CD4-positive, alpha-beta T cell (primary cell): ENCODE measurements at regions not wholly inside any gene's neighbourhood (a gene's known extent, or its start where the extent isn't known, plus 50 kb on each side); places are given as distances from the start of the nearest gene placed in this dataset.

ENCODE experiments used
- ATAC-seq: fragments of 200-7000 bp; cut with Tn5 transposase; one replicate; pipeline ENCODE4 v1.10.0; 2022; ENCODE audit warnings: mild to moderate bottlenecking; ENCODE audit not compliant: poor library complexity
- CTCF ChIA-PET: fragments of 350-600 bp; sonication (Branson Sonifier 250); formaldehyde crosslinking; loops from one replicate; lab custom pipeline; 2021; ENCODE audit warnings: antibody characterized with exemption, inconsistent platforms; lab: Charles Lee
- POLR2A ChIA-PET: fragments of 350-600 bp; sonication (Branson Sonifier 250); formaldehyde crosslinking; loops from one replicate; lab custom pipeline; 2021; ENCODE audit warnings: antibody characterized with exemption, inconsistent platforms; lab: Charles Lee
- DNase-seq, 14 experiments: peaks; one replicate each; pipeline ENCODE4 v3.0.0-alpha.2; 2013 to 2020; ENCODE audit warnings: mixed read lengths in 2 of 14
- H3K27ac ChIP-seq, 2 donors: one replicate each; pipeline versions ENCODE4 v1.5.1 to v1.7.0; 2013; ENCODE audit warnings: low read length in 2 of 2, low read depth in 1 of 2, mild to moderate bottlenecking in 1 of 2
- H3K27me3 ChIP-seq, 2 experiments: 1 replicate in 1 of 2; 2 replicates in 1 of 2; pipeline versions ENCODE4 v1.6.1 to v1.7.0; 2013; ENCODE audit warnings: low read length in 2 of 2, control low read depth in 1 of 2, mild to moderate bottlenecking in 1 of 2, moderate library complexity in 1 of 2; ENCODE audit not compliant: insufficient read depth in 2 of 2, control insufficient read depth in 1 of 2
- H3K36me3 ChIP-seq: one replicate; pipeline ENCODE4 v1.6.1; 2013; ENCODE audit warnings: low read length, control low read depth; ENCODE audit not compliant: insufficient read depth
- H3K4me1 ChIP-seq: one replicate; pipeline ENCODE4 v1.6.1; 2013; ENCODE audit warnings: low read length, control low read depth; ENCODE audit not compliant: insufficient read depth
- H3K4me3 ChIP-seq: one replicate; pipeline ENCODE4 v1.5.1; 2013; ENCODE audit warnings: mild to moderate bottlenecking, low read length, moderate library complexity
- H3K9me3 ChIP-seq, 2 experiments: 1 replicate in 1 of 2; 2 replicates in 1 of 2; pipeline versions ENCODE4 v1.6.1 to v1.7.0; 2013; ENCODE audit warnings: low read length in 2 of 2, mild to moderate bottlenecking in 2 of 2, control low read depth in 1 of 2, moderate library complexity in 1 of 2; ENCODE audit not compliant: control insufficient read depth in 1 of 2, insufficient read depth in 1 of 2
- H3K27ac Mint-ChIP-seq: one replicate; pipeline ENCODE4 v1.8.0; 2020; ENCODE audit warnings: mixed read lengths
- H3K27me3 Mint-ChIP-seq: one replicate; pipeline ENCODE4 v1.8.0; 2021; ENCODE audit warnings: mixed read lengths
- H3K36me3 Mint-ChIP-seq: one replicate; pipeline ENCODE4 v1.8.0; 2021; ENCODE audit warnings: low read depth, mixed read lengths
- H3K4me1 Mint-ChIP-seq: one replicate; pipeline ENCODE4 v1.8.0; 2021; ENCODE audit warnings: low read depth, mixed read lengths
- H3K4me3 Mint-ChIP-seq: one replicate; pipeline ENCODE4 v1.8.0; 2020; ENCODE audit warnings: mild to moderate bottlenecking, mixed read lengths
- H3K9me3 Mint-ChIP-seq: one replicate; pipeline ENCODE4 v1.8.0; 2020; ENCODE audit warnings: mixed read lengths
- intact Hi-C, 2 experiments: fragments of 100-400 bp; cut with DNase I in 1 of 2; cut with micrococcal nuclease in 1 of 2; formaldehyde crosslinking; loops; one replicate each; pipeline versions ENCODE4 v1.15.1 to v1.9.0; 2023 to 2025; cut with DNase I, micrococcal nuclease
- TF ChIP-seq, protein P1 (sequence below): fragments of 200-600 bp; IDR thresholded peaks from one replicate; pipeline ENCODE4 v1.8.0; 2022; ENCODE audit warnings: antibody characterized with exemption, mild to moderate bottlenecking

DNA sequence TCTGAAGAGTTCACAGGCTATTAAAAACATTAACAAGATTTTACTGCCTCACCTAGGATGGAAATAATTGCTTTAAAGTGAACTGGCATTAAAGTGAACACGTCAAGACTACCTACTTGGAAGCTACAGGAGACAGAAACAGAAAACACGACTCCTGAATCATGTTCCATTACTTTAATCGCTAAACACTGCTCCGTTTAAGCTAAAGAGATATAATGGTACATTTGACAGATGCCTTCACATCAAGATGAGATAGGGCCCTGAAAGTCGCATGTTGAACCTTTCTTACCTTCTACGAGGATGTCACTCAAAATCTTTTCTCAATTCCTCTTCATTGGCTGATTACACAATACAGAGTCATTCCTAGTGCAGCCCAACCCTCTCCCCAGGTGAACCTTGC lies 206.3 kb upstream of the GATB start:
- Mint-ChIP-seq H3K36me3 (no peaks in the 10 kb centered on the region), H3K4me3 (no peak overlapping the region), H3K27ac (no peak overlapping the region), H3K4me1 (no peaks in the 10 kb centered on the region), H3K27me3 (no peaks in the 10 kb centered on the region), H3K9me3 (no peaks in the 10 kb centered on the region)
- Histone ChIP-seq H3K4me1 (no peaks in the 10 kb centered on the region), H3K4me3 (no peak overlapping the region), H3K27ac (no peak overlapping the region), H3K27me3 (no peaks in the 10 kb centered on the region), H3K36me3 (no peaks in the 10 kb centered on the region), H3K9me3 (no peaks in the 10 kb centered on the region)
- ChIA-PET CTCF (no interaction called here), POLR2A (no interaction called here)
- no peak for ATAC-seq
- TF ChIP-seq, protein P1, sequence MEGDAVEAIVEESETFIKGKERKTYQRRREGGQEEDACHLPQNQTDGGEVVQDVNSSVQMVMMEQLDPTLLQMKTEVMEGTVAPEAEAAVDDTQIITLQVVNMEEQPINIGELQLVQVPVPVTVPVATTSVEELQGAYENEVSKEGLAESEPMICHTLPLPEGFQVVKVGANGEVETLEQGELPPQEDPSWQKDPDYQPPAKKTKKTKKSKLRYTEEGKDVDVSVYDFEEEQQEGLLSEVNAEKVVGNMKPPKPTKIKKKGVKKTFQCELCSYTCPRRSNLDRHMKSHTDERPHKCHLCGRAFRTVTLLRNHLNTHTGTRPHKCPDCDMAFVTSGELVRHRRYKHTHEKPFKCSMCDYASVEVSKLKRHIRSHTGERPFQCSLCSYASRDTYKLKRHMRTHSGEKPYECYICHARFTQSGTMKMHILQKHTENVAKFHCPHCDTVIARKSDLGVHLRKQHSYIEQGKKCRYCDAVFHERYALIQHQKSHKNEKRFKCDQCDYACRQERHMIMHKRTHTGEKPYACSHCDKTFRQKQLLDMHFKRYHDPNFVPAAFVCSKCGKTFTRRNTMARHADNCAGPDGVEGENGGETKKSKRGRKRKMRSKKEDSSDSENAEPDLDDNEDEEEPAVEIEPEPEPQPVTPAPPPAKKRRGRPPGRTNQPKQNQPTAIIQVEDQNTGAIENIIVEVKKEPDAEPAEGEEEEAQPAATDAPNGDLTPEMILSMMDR: no peak
- intact Hi-C loops: no loop called here
- DNase-seq: no peak

GRCh38 chr4:151962138-151962823 lies 201.5 kb upstream of the GATB start:
- peaks cover 0 to 5% of the 10 kb centered on the region in 2 experiments for H3K9me3 ChIP-seq
- intact Hi-C loops: loop anchor here in 1 of 2 experiments (5.0 kb wide), 1 partner anchor 395 kb away; no protein-coding TSS in a partner anchor
- POLR2A ChIA-PET: no interaction called here

DNA sequence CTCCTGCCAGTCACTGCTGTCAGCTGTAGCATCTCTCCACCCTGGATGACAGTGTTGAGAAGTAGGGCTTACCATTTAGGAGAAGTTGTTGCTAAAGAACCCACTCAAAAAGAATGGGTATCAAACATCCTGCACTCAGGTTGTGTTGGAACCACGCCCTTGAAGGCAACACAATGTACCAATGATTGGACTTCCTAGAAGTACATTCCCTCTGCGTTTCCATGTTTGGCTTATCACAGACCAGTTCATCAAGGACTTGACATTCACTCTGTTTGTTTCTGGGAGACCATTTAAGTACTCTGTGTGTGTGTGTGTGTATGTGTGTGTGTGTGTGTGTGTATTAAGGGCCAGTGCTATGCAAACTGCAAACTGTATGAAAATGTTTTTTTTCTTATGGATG lies 200.6 kb upstream of the GATB start:
- H3K27me3 ChIP-seq: no peaks in the 10 kb centered on the region
- Mint-ChIP-seq H3K27me3 (no peaks in the 10 kb centered on the region), H3K27ac (no peak overlapping the region), H3K9me3 (no peaks in the 10 kb centered on the region), H3K4me1 (peaks cover 18% of the 10 kb centered on the region), H3K36me3 (no peaks in the 10 kb centered on the region), H3K4me3 (no peak overlapping the region)
- no peaks in the 10 kb centered on the region for H3K36me3 ChIP-seq
- intact Hi-C loops: loop anchor here in 1 of 2 experiments (5.0 kb wide), 1 partner anchor 396 kb away; no protein-coding TSS in a partner anchor
- TF ChIP-seq, protein P1: no peak
- POLR2A ChIA-PET: no interaction called here
- H3K4me1 ChIP-seq: no peaks in the 10 kb centered on the region
- no peak overlapping the region for H3K27ac ChIP-seq
- DNase-seq: no peak
- CTCF ChIA-PET: no interaction called here
- no peak overlapping the region for H3K4me3 ChIP-seq
- peaks cover 0 to 5% of the 10 kb centered on the region in 2 experiments for H3K9me3 ChIP-seq
- no peak for ATAC-seq

More at GRCh38 chr4:151962138-151962823, 201.5 kb upstream of the GATB start:
- Mint-ChIP-seq H3K27ac (no peak overlapping the region), H3K4me1 (peaks cover 18% of the 10 kb centered on the region), H3K9me3 (no peaks in the 10 kb centered on the region), H3K36me3 (no peaks in the 10 kb centered on the region), H3K4me3 (no peak overlapping the region), H3K27me3 (no peaks in the 10 kb centered on the region)
- DNase-seq: no peak
- TF ChIP-seq, protein P1: no peak
- CTCF ChIA-PET: no interaction called here
- H3K4me1 ChIP-seq: no peaks in the 10 kb centered on the region
- no peak for ATAC-seq
- H3K27ac ChIP-seq: no peak overlapping the region
- H3K27me3 ChIP-seq: no peaks in the 10 kb centered on the region
- no peak overlapping the region for H3K4me3 ChIP-seq
- H3K36me3 ChIP-seq: no peaks in the 10 kb centered on the region
